Retina (tissue), 1 donor: ENCODE measurements at regions not wholly inside any gene's neighbourhood (a gene's known extent, or its start where the extent isn't known, plus 50 kb on each side); places are given as distances from the start of the nearest gene placed in this dataset.
"Not testable (repeated sequence)": the region's sequence is repeated elsewhere in the genome, so short reads cannot be mapped to it uniquely, and the experiment has no call there.

ENCODE experiments used
- DNase-seq: peaks from one replicate; pipeline ENCODE4 v3.0.0-alpha.2; 2016

DNA sequence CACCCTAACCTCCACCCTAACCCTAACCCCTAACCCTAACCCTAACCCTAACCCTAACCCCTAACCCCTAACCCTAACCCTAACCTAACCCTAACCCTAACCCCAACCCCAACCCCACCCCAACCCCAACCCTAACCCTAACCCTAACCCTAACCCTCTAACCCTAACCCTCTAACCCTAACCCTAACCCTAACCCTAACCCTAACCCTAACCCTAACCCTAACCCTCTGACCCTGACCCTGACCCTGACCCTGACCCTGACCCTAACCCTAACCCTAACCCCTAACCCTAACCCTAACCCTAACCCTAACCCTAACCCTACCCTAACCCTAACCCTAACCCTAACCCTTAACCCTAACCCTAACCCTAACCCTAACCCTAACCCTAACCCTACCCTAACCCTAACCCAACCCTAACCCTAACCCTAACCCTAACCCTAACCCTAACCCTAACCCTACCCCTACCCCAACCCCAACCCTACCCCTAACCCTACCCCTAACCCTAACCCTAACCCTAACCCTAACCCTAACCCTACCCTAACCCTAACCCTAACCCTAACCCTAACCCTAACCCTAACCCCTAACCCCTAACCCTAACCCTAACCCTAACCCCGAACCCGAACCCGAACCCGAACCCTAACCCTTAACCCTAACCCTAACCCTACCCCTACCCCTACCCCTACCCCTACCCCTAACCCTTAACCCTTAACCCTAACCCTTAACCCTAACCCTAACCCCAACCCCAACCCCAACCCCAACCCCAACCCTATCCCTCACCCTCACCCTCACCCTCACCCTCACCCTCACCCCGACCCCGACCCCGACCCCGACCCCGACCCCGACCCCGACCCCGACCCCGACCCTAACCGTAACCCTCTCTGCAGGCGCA, 186.2 kb upstream of the CHL1 start:
- not testable (repeated sequence) for DNase-seq

DNA sequence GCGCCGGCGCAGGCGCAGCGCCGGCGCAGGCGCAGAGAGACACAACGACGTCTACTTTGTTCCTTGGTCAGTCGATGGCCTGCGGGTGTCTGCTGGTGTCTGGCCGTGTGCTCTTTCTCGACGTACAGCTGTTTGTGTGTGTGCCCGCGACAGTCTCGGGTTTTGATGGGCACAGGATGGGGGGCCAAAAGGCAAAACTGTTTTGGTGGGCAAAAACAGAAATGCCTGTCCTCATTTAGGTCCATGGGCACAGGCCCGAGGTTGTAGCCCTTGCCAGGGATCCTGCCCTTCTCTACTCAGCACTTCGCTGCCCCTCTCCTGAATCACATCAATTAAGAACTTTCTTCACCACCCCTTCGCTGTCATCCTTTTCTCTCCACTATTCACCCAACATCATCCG, 184.8 kb upstream of the CHL1 start:
- peak; percentile 24 for DNase-seq

DNA sequence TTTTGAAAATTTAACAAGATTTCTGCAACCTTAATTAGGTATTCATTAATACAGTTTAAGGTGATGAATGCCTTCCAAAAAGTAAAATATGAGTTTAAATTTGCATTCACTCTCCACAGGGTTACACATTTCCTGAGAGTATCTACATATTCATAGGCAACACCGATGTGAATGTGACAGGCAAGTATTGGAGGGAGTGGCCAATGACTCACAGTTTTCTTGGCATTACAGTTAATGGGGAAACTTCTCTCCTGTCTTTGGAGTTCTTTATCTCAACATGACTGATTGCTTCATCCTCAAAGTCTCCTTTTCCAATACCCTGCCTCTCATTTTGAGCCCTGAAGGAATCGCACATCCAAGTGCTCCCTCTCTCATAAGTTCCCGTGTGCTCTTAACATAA, 181.9 kb upstream of the CHL1 start:
- no peak for DNase-seq

DNA sequence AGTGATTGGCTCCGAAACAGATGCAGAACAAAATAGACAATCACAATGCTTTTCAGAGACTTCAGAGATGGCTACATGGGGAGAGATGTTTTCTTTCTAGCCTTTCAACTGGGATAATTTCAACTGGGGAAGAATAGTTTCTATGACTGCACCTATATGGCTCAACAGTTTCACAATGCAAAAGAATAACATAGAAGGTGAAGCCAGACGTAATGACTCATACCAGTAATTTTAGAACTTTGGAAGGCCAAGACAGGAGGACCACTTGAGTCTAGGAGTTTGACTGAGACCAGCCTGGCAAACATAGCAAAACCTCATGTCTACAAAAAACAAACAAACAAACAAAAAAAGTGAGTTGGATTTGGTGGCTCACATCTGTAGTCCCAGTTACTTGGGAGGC, 180.2 kb upstream of the CHL1 start:
- DNase-seq: no peak

DNA sequence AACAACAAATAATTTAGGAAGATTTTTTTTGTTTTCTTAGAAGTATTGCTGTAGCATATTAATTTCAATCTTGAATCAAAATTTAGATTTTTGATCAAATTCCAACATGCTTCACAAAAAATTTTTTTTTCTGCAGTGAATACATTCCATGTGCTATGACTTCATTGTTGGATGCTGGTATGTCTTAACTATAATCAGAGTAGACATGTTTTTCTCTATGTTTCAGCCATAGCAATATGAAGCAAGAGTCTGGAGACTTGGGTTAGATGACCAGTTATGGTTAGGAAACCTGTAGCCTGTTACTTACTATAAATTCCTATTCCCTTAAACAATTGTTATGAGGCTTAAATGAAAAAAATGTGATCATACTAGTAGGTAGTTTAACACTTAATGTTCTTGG, 176.1 kb upstream of the CHL1 start:
- no peak for DNase-seq

DNA sequence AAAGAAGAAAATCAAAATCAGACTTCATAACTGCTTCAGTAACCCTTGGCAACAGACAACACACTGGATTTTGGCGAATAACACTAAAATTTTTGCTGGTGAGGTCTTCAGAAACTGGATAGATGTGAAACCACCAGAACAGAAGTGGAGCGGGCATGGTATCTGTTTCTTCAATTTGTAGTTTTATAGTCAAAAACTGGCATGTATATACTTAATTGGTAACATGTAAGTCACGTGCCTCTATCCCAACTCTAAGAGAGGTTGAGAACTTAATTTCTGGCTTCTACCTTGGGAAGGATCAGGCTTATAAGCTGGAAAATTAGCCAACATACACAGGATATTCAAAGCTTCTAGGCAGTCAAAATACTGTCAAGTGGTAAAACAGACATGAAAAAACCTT, 172.6 kb upstream of the CHL1 start:
- DNase-seq: no peak

DNA sequence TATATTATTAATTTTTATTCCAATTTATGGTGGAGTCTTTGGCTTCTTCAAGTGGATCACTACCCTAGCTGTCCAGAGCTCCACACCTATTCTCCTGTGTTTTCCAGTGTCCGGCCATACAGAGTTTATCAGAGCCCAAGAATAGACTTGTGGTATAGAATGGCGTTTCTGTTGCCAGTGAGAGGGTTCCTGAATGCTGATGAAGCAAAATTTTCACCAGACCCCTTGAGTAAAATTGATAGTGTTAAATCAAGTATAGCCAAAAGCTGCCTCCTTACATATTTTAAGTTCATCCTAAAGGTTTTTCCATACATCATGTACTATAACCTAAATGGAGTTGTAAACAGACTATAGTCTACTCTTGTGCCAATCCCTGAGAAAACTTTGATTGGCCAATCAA, 171.5 kb upstream of the CHL1 start:
- DNase-seq: no peak

DNA sequence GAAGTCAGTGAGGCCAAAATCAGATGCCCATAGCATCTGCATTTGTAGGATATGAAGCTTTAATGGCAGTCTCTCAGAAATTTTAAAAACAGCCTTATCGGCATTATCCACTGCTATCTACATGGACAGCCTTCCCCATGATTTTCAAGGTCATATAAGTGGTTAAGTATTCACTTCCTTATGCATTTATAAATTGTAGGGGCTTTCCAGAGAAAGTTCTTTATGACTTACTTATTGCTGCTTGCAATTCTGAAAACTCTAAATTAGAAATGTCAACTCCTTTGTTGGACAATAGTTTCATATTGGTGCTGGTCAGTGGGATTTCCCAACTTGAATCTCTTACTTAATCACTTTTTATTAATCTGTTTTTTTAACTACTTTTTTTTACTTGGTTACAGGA, 160.6 kb upstream of the CHL1 start:
- not testable (repeated sequence) for DNase-seq

DNA sequence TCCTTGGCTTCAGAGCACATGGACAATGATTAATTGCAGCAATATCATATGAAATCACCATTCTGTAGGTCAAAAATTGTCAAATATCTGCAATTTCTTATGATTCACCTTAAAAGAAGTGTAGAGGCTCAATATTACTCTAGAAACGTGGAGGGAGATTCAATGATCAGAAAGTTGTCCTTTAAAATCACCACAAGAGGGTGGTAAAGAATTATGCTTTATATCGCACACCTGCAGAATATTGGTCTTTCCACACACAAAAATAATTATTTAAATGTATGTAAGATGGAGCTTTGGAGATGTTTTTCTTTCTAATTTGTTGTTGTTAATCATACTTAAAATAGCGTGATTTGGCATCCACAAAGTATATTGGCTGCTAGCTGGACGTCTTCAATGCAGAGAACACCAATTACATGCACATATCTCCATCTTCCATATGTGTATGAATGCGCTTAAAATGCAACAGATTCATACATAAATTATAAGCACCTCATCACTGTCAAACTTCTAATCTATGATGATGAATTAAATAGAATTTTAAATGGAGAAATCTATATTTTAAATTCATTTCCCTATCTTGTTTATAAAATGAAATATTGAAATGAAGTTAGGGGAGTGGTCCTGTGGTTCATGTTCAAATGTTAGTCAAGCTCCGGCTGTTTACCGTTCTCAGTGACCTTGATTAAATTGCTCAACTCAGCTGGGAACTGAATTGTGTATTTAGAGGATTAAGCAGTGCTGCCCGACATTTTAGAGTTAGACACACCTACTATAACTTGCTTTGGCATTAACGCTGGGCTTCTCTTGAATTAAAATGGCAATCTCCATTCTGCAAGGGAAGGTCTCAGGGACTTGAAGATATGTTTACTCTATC, 153.5 kb upstream of the CHL1 start:
- DNase-seq: peak; percentile 30

DNA sequence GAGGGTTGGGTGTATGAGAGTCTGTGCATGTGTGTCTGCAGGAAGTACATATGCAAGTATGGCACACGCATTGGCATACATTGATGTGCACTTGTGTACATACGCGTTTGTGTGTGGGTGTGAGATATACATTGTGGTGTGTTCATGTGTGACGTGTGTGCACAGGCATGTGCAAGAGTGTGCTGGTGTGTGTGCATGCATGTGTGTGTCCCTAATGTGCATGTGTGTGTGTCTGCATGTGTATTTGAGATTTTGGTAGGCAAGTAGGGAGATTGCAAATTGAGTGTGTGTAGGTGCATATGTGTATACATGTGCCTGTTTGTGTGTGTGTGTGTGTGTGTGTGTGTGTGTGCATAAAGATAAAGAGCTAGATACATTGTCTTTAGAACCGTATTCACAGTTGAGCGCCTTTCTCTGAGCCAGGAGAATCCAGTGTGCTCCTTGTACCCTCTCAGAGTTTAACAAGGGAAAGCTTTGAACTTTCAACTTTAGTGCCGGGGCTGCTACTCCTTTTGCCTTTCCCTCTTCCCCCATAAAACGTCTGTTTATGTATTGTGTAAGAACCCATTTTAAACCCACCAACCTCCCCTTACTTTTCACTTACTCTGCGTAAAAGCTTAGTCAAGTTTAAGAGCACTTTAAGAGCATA, 152.4 kb upstream of the CHL1 start:
- DNase-seq: no peak

DNA sequence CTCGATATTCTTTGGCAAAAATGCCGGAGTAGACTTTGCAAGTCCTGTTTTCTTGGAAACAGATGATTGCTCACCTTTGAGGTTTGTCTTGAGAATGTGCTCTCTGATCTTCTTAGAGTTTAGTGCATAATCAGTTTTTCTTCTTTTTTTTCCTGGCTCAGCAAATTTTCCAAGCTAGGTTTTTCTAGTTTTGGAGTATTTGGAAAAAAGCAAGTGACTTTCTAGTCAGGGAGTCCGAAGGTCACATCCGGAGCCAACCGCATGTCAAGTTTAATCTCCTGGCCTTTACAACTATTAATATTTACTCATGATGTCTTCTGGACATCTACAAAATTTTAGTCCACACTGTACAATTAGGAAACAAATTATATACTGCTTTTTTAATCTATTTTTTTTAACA, 151.6 kb upstream of the CHL1 start:
- not testable (repeated sequence) for DNase-seq

DNA sequence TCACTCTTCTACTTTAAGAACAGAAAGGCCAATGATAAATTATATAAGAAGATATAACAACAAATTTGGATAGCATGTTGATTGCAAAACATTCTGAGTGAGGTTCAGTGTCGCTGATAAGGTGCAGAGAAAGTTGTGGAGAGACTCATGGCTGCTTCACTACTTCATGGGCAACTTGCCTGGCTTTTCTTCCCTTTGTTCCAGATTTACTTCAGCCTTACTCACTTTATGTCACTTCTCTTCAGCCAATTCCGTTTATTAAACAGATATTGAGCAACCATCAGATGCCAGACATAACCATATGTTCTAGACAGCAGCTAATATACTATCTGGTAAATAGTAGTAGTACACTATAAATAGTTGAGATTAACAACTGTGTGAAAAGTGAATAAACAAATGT, 150.0 kb upstream of the CHL1 start:
- DNase-seq: no peak

DNA sequence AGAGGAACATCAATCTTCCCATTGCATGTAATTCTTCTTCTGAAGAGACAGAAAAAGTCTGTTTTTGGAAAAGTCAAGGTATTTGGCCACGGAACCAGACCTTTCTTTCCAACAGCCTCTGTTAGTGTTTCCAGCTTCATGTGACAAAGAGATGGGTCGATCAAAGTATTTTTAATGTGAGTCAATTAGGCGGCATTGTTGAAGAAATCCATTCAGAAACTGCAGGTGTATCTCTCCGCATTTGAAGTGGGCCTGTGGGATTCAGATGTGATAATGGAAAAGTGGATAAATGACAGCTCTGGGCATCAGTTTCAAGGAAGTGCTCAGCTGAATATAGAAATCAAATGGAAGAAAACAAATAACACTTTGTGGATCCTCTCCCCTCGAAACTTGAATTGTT, 143.1 kb upstream of the CHL1 start:
- not testable (repeated sequence) for DNase-seq

DNA sequence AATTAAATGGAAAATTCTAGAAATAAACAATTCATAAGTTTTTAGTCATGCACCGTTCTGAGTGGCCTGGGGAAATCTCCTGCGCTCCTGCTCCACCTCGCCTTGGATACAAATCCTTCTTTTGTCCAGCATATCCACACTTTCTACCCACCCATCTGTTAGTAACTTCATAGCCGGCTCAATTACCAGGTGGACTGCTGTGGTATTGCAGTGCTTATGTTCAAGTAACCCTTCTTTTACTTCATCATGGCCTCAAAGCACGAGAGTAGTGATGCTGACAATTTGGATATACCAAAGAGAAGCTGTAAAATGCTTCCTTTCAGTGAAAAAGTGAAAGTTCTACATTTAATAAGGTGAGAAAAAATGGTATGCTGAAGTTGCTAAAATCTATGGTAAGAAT, 142.3 kb upstream of the CHL1 start:
- DNase-seq: no peak

DNA sequence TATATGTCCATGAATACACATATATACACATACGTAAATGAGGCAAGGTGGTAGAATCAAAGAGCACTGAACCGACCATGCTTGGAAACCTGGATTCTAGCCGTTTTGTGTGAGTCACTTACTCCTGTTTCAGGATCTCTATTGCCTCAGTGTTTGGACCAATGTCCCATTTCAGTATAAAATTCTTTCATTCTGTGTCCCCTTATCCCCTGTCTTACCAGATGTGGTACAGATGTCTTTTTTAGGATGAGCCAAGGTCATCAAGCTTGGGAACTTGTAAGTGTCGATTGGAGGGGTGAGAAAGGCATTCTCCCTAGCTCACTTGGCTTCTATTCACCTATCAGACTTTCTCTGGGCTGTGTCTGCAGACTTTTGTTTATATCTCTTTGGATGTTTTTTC, 139.9 kb upstream of the CHL1 start:
- no peak for DNase-seq

DNA sequence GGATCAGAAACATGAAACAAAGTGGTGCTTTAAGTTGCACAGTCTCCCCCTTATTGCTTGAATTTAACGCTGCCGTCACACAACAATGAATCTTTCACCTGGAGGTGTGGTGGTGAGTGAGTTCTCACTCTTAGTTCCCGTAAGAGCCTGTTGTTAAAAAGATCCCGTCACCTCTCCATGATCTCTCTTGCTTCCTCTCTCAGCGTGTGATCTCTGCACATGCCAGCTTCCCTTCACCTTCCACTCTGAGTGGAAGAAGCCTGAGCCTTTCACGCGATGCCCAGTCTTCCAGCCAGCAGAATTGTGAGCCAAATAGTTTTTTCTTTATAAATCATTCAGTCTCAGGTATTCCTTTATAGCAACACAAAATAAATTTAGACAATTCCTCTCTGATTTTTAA, 136.7 kb upstream of the CHL1 start:
- DNase-seq: no peak

DNA sequence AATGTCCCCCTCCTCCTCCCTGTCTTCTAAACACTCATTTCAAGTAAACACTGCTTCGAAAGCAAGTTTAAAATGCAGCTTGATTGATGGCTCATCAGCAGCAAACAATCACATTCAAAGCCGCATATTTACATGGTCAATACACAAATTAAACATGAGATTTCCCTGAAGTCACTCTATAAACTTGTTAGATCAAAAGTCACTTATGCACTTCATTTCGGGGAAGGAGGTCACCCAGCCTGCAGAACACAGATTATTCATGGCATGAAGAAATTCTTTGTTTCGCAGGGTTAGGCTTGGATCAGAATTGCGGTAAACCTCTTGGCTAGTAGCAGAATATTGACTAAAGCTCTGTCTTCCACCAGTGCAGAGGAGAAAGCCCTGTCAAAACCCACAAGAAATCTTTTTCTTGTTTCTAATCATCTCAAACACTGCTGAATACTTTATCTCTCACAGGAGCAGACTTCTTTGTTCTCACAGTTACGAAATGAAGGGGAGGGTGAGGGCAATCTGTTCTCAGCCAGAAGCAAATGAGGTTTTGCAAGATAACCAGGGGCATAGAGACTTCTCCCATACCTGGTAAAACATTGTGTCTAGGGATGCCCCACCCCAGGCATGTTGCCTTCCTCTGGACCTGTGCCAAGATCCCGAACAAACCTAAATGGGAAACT, 133.3 kb upstream of the CHL1 start:
- DNase-seq: peak; percentile 33

DNA sequence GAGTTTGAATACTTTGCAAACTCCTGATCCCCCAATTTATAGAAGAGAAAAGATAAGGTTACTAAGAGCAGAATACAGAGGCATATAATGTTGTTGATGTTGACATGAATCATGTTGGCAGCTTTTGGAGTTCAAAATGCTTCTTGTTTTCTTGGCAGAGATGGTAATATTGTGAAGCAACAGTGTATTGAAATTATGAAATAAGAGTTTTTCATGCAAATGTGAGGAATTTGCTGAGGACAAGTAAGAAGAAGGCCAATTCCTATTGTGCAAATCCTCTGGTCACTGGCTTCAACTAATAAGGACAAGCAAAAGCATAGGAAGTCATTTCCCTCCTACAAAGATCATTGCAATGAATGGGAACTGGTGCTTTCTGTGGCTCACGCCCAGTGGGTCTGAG, 126.9 kb upstream of the CHL1 start:
- DNase-seq: no peak

DNA sequence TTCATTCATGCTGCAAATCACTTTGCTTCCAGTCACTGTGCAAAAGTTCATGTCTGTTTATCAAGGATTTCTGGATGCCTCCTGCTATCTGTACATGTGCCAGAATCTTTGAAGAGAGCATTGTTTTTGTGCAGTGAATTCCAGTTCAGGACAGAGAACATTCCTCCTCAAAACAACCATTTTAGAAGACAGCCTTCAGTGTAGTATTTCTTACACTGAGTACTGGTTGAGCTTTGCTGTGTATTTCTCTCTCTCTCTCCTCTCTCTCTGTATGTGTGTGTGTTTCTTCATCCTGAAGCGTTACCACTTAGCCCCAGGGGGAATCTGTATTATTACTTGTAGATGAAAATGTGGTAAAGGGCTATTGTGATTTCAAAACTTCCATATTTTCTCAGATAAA, 123.8 kb upstream of the CHL1 start:
- no peak for DNase-seq

DNA sequence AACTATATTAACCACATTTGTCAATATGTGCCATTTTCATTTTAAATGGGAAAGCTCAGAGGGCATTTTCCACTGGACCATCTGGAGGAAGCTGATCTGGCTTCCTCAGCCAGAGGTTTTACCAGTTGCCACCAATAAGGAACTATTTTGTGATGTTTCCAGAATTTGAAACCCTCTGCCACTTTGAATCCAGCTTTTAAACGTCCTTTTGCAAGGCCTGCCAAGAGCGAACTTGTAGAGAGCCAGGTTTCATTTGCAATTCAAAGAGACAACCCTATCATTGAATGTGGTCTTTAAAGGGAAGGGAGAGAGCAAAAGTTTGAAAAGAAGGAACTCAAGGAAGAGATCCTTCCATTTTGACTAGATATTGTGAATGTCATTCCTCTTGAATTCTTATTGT, 123.3 kb upstream of the CHL1 start:
- DNase-seq: no peak

DNA sequence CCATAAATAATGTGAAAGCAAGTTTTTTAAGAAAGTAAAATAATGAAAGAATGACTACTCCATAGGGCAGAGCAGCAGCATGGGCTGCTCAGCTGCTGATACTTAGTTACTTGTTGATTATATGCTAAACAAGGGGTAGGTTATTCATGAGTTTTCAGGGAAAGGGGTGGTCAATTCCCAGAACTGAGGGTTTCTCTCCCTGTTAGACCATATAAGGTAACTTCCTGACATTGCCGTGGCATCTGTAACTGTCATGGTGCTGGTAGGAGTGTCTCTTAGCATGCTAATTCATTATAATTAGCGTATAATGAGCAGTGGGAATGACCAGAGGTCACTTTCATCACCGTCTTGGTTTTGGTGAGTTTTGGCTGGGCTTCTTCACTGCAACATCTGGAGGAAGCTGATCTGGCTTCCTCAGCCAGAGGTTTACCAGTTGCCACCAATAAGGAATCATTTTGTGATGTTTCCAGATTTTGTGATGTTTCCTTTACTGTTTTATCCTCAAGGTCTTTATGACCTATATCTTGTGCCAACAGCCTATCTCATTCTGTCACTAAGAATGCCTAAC, 121.8 kb upstream of the CHL1 start:
- no peak for DNase-seq

DNA sequence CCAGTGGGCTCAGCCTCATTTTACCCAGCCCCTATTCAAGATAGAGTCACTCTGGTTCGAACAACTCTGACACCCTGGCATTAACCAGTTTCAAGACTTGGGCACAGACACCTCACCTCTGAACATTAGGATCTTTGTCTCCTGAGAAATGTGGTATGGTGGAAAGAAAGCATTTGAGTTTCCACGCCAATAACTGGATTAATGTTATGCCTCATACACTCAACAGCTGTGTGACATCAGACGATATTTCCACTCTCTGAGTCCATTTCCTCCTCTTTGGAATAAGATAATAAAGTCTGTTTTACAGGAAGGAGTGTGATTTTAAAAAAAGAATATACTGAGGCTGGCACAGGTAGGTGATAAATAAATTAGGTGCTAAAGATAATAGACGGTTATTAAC, 121.3 kb upstream of the CHL1 start:
- DNase-seq: no peak

DNA sequence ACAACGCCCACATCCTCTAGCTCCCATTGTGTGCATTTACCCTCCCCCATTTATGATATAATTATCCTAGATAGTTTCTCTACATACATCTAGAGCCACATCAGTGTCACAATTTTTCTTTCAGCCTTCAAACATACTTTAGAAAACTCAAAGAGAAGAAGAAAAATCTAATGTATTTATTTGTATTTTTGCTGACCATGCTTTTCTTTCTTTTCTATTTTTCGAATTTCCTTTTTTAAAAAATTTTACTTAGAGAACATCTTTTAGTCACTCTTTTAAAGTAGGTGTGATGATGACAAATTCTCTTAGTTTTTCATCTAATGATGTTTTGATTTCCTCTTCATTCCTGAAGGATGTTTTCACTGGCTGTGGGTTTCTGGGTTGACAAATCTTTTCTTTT, 117.0 kb upstream of the CHL1 start:
- no peak for DNase-seq
